HuH-7 (cell line): ENCODE measurements at regions not wholly inside any gene's neighbourhood (a gene's known extent, or its start where the extent isn't known, plus 50 kb on each side); places are given as distances from the start of the nearest gene placed in this dataset.
"Not testable (repeated sequence)": the region's sequence is repeated elsewhere in the genome, so short reads cannot be mapped to it uniquely, and the experiment has no call there.

Source experiments
- DNase-seq: peaks from one replicate; pipeline ENCODE4 v3.0.0; 2011; ENCODE audit warnings: low spot score

DNA sequence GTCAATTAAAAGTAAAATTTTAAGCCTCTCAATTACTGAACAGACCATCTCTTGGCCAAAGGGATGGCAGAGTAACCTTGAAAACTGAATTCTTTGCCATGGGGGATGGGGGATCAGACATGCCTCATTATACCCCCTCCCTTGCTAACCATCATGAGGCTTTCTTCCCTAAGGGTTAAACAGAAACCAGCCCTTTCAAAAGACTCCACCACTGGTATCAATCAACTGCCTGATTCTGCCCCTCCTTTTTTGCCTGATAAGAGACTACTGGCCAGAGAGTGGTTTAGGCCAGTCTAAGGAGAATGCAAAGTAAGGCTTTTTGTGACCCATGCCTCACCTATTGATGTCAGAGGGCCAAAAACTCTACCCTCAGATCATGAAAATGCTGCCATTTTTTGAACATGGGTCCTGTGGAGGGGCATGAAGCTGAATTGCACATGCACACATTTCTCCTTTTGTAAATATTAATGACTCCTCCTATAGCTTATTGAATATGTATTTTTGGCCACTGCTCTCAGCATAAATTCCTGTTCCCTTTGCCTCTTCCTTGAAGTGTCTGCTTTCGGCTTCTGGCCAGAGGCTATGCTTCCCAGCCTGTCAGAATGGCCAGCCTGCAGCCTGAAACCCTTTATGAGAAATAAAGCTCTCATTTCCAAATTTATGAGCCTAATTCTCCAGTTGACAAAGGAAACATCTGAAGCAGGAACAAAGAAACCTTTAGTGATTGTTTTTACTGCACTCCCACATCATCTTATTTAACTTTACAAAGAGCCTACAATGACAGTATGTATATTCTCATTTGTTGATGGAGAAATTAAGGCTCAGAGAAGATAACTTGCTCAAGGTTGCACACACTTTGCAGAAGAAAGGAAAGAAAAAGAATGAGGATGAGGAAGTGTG, 270.7 kb upstream of the CELF4 start:
- no peak for DNase-seq

DNA sequence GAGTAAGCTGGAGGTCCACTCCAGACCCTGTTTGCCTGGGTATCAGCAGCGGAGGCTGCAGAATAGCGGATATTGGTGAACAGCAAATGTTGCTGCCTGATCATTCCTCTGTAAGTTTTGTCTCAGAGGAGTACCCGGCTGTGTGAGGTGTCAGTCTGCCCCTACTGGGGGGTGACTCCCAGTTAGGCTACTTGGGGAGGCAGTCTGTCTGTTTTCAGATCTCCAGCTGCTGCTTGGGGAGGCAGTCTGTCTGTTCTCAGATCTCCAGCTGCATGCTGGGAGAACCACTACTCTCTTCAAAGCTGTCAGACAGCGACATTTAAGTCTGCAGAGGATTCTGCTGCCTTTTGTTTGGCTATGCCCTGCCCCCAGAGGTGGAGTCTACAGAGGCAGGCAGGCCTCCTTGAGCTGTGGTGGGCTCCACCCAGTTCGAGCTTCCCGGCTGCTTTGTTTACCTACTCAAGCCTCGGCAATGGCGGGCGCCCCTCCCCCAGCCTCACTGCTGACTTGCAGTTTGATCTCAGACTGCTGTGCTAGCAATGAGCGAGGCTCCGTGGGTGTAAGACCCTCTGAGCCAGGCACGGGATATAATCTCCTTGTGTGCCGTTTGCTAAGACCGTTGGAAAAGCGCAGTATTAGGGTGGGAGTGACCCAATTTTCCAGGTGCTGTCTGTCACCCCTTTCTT, 266.6 kb upstream of the CELF4 start:
- not testable (repeated sequence) for DNase-seq

DNA sequence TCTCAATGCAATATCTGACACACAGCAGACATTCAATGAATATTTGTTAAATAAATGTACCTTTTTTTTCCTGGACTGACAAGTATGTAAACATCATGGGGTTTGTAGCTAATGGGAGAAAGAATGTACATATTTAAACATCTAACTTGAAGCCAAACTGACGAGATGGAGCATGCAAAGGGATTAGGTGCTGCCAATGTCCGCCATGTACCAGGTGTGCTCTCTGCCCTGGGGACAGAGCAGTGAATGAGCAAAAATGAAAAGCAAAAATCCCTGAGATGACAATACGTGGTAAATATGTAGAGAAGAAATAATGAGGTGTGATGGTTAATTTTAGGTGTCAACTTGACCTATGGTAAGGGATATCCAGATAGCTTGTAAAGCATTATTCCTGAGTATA, 247.4 kb upstream of the CELF4 start:
- DNase-seq = no peak

DNA sequence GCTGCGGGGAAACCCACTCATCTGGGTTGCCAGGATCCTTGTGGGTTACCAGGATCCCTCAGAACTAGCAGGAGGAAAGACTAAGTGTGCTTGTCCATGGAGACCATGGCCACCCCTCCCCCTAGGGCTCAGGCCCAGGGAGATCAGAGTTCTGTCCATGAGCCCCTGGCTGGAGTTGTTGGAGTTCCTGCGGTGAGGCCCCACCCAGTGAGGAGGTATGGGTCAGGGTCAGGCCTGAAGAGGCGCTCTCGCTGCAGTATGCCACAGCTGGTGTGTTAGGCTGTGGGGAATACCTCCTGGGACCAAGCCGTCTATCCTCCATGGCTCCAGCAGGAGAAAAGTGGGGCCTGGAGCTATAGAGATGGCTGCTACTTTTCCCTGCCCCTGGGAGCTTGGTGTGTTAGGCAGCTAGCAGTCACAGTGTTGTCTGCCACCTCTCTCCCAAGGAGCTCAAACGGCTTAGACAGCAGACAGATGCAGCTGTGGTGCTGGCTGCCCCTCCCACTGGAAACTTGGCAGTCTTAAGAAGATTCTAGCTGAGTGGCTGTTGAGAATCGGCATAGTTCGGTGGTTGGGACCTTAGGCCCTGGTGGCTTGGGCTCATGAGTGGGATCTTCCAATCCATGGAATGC, 240.3 kb upstream of the CELF4 start:
- no peak for DNase-seq

DNA sequence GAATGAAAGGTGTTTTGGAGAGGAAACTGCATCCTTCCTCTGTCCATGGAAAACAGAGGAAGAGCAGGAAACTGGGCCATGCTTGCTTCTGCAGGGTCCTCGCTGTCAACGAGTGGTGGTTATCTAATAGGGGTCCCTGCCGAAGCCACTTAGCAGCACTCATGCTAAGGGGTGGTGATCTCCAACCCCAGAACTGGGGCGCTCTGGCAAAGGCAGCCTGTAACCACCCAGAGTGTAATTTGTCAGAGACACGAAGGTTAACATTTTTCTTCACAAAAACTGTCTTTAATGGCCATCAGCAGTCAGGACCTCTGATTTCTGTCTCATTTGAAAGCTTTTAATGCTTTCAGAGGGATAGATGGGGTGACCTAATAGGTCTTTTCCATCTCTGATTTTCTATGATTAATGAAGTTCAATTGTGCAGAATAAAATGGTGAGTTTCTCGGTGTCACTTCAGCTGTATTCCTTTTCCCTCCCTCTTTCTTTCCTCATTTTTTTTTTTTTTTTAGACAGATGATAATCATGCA, 231.3 kb upstream of the CELF4 start:
- DNase-seq = no peak

DNA sequence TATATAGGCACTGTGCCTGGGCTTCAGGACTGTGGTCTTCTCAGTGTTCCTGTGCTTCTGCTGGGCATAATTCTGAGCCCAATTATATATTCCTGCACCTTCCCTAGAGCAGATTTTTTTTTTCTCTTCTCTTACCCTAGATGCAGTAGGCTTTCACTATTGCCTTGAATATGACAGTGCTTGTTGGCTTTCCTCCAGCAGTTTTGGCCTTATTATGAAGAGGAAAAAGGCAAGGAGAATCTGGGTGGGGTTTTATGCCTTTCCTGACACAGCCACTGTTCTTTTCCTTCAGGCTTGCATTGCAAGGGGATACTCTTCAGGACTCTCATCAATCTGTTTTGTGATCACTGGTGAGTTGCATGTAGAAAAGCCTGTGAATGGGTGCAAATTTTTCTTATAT, 221.9 kb upstream of the CELF4 start:
- no peak for DNase-seq

DNA sequence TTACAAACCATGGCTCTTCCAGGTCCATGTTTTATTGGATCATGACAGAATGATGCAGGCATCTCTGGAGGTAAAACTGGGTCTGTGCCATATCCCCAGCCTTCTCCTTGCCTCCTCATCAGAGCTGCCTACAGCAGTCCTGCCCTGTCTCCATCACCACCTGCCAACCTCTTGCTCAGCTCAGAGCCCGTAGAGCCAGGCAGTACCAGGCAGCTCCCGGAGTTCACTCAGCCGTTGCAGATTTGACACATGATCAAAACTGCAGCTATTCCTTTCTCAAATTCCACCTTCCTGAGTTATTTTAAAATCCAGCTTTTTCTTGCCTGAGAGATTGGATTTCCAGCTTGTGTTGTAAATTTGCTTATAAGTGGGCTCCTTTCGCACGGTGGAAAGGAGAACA, 218.2 kb upstream of the CELF4 start:
- no peak for DNase-seq

DNA sequence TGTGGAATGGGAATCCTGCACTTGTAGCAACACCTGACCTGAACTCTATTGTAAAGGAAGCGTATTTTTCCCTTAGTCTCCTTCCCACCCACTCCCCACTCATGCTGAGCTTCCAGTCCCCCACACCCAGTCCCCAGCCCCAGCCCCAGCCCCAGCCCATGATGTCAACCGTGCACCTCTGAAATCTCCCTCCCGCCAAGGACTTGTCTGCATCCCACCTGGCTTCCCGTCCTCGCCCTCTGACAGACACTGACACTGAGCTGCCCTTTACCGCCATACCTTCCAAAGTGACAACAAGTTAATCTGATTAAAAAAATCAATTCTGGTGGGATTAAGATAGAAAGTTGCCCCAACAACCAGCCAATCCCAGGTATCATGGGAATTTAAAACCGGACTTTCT, 213.6 kb upstream of the CELF4 start:
- no peak for DNase-seq

DNA sequence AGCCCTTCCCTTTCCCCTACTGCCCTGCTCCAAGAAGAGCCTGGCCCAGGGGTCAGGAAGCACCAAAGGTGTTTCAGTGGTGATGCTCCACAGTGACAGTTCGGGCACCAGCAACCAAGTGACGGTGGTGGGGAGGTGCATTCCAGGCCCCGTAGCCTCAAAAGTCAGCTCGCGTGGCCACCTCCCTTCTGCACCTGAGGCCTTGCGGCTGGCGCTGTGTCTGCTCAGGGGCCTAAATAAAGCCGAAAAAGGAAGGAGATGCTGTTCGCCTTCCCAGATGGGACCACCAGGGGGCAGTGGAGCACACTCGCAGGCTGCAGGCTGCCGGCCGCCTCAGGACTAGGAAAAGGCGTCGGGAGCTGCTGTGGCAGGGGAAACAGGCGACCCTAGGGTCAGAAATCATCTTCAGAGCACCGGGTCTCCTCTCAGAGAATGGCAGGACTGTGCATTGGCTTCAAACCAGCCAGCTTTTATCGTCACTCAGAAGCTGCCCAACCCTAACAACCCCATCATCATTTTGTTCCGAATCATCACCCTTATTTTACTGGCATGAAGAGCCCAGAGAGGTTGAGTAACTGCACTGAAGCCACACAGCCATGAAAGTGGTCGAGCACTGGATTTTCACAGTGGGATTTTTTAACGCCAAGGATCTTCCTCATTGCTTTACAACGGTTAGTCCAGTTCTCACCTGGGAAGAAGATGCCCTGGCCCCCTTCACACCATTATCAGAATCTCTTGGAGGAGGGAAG, 213.0 kb upstream of the CELF4 start:
- peak; percentile 48 for DNase-seq

DNA sequence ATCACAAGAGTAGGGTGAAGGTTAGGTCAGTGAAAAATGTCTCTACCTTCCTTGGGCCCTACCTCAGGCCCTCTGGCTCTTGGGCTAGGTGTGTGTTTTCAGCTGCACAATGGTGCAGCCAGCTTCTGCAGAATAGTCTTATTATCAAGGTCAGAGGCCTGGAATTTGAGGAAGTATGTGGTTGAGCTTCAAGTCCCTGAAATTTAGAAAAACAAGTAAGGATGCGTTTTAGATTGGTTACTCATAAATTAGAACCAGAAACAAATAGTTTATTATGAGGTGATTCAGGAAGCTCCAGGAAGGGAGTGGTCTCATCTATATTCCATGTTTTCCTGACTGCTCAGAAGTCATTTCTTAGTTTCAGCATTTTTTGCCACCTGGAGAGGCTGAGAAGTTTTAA, 204.2 kb upstream of the CELF4 start:
- no peak for DNase-seq

DNA sequence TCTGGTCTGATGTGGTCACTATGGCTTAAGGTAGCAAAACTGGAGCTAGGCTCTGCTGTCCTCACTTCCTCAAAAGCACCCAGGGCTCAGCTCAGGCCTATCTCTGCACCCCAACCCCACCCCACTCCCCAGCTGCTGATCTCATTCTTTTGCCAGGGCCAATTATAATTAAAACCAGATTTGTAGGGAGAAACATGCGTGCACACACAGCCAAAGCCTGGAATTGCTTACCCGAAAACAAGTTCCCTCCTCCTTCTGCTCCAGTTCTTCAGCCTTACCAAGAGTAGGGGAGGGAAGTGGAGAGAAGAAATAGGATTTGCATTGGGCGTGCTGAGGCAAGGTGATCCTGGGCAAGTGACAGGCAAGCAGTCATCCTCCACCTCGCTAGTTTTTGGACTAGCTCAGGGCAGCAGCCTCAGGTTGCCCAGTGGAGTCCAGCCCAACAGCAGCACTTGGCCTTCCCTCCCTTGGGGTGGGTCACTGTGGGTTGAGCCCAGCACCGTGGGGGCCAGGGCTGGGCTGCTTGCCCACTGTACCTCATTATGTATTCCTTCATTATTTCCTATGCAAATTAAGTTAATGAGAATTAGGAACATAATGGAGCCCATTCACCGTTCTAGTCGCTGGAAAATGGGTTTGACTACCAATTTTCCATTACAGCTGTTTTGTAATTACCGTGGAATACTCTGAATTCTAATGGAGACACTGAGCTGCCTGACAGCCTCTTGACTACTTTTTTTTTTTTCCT, 199.1 kb upstream of the CELF4 start:
- DNase-seq = no peak

DNA sequence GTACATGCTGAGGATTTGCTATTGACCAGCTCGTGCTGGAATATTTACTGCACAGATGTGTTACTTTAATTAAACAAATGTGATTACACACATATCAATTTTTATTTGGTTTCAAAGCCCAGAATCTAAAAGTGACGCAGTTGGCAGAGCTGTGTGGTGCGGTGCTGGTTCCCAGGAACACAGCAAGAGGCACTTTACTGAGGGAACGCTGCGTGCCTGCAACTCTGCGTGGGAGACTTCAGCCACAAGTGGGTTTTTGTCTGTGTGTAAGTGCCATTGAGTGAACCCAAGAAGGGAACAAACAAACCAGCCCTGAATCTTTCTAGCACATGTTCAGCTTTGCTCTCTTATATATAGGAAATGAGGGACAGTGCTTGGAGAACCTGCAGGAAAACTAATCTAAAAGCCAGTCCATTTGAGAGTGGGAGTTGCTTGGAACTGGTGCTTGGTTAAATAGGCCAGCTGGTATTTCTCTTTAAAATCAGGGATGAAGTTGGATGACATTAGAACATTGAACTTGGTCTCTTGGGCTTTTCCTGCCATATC, 196.6 kb upstream of the CELF4 start:
- DNase-seq = no peak

DNA sequence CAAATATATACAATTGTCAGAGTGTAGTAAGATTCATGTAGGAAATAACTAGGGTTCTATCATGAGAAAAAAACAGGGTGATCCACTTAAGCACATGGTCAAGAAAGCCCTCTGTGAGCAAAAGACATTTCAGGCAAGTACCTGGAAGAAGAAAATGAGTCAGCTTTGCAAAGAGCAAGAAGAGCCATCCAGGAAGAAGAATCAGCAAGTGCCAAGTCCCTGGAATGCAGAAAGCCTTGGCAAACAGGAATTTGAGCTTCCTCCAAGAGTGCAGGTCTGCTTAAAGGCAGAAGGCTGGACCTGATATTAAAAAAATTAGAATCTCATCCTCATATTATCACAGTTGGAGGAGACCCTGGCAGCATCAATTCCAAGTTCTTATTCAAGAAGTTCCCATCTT, 188.5 kb upstream of the CELF4 start:
- DNase-seq = no peak

DNA sequence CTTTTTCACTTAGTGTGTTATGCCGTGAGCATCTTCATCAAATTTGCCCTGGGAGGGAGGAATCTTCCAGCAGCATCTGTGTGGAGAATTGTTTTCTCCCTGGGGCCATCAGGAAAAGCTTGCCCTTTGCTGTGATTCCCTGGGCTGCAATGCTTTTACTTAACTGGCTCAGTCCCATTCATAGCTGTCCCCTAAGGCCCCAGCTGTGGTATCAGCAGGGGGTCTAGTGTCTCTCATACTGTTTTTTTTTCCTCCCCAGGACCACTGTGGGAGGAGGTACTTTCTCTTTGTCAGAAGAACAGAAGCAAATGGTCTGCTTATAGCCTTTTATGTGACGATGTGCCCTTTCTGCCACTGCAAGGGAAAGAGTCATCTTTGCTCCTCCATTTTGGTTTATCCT, 176.8 kb upstream of the CELF4 start:
- DNase-seq = no peak

DNA sequence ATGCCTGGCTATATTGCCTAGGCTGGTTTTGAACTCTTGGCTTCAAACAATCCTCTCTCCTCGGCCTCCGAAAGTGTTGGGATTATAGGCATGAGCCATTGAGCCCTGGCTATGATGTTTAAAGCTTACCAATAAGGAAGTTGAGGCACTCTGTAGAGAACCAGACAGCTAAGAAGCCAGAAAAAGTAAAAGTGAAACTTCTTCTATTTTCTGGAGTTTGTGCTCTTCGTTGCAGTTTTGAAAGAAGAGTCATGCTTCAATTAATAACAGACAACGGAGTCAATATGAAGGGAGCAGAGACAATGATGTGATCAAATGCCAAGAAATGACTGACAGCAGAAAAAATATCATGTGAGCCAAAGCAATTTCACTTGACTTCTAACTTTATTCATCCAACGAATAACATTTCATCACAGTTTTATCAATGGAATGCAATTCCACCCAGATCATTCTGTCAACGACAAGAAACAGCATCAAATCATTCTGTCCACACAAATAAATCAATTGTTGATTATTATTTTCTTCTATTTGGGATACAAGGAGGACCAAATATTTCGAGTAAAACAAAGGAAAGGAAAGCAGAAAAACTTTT, 175.5 kb upstream of the CELF4 start:
- no peak for DNase-seq

DNA sequence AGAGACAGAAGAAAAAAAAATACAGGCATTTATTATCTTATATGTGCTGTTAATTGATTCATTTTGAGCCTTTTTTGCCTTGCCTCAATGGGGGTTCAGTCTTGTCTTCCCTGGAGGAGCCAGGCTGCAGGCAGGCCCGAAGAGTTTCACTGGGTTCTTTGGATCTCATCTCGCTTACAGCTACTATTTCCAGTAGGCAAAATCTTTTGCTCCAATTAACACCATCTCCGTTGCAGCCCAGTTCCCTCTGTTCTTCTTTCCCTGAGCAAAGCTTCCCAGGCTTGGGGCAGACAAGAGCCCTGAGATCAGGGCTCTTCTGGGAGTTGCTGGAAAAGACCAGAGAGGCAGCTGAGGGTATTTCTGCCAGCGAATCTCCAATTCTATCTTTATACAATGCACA, 168.8 kb upstream of the CELF4 start:
- no peak for DNase-seq

DNA sequence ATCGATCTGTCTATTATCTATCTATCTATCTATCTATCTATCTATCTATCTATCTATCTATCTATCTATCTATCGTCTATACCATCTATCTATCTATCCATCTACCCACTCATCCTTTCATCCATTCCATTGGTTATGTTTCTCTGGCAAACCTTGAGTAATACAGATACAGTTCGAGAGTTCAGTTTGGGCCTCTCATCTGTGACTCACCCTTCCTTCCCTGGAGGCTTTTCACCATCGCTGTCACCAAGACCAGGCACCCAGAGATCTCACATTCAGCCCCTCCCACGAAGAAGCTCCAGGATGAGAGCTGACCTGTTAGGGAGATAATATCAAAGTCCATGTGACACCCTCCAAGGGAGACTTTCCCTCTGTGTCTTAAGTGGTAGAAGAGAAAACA, 164.1 kb upstream of the CELF4 start:
- DNase-seq = no peak

DNA sequence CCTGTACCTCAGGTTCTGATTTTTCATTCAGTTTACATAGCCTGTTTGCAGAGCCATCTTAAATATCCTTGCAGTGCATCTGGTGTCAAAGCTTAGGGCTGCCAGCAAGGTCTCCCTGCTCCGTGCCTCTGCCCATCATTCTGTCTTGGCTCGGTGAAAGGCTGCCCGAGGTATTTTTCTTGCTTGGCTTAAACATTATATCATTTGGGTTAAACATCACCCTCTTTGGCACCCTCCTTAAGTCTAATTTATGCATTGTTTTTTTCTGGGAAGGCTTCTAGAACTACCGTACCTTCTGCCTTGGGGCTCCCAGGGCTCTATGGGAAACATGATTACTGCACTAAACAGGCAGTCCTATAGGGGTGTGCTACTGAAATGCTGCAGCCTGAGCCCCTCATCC, 158.6 kb upstream of the CELF4 start:
- no peak for DNase-seq

DNA sequence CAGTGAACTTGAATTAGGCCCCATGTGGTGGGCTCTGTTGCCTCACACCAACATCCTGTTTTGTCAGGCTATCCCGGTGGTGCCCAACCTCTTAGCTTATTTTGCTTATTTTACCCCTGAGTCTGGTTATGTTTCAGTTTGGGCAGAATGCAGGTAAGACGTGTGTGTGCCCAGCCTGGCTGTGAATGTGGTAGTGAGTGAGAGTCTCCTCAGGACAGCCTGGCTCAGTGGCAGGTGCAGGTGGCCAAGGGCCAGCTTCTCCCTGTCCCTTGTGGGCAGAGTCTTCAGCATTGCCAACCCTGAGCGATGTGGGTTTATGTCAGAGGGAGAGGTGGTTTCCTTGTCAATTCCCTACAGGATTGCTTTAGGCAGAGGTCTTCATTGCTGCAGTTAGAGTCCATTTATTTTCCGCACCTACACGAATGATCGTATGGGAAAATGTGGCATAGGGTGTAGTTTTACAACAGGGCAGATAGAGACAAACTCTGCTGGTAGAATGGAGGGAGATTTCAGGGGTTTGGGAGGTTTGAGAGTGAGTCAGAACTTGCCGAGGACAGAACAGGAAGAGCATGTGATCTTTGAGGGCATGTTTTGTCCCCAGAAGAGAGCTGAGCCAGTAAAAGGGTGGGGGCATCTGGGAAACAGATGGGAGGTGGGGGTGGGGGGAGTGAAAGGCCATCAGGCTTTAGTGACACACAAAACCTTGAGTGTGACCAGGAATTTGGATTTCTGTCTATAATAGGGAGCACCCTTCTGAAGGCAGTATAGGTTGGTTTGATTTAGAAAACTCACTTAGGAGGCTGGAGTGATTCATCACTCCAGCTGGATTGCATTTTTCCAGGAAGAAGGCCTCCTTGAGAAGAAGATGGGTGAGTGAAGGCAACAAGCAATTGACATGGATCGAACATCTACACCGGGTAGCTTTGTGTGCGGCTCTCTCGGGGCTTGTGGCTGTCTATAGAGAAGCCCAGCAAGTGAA, 156.2 kb upstream of the CELF4 start:
- DNase-seq = no peak

DNA sequence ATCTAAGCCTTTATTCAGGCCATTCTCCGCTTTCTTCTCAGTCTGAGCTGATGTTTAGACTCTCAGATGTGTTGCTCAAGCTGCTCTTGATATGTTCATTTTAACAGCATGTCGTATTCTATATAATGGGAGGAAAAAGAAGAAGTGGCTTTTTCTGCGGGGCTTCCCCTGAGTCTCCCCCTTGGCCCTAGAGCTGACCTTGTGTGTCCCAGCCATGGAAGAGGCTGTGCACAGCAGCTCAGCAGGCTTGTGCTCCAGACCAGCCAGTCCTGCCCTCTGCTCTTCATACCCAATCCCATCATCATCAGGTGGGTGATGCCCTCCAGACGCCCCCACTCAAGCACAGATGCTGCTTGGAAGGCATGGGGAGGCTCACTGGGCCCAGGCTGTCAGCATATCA, 155.1 kb upstream of the CELF4 start:
- DNase-seq = no peak
